BJ (cell line): ENCODE measurements at regions not wholly inside any gene's neighbourhood (a gene's known extent, or its start where the extent isn't known, plus 50 kb on each side); places are given as distances from the start of the nearest gene placed in this dataset.

Experiments used
- CTCF ChIA-PET: fragments of 350-600 bp; formaldehyde crosslinking; extraction: SDS; loops from one replicate; lab custom pipeline; 2021; ENCODE audit warnings: antibody characterized with exemption, inconsistent platforms; lab: Yijun Ruan, JAX
- POLR2A ChIA-PET: fragments of 300-600 bp; sonication (Branson Sonifier 250); formaldehyde crosslinking; extraction: SDS; loops from one replicate; lab custom pipeline; 2021; ENCODE audit warnings: antibody characterized with exemption; lab: Charles Lee
- DNase-seq: peaks from one replicate; pipeline ENCODE4 v3.0.0-alpha.2; 2011; ENCODE audit warnings: low read depth
- H3K27me3 ChIP-seq: 2 replicates; pipeline ENCODE4 v1.6.0; 2011; ENCODE audit warnings: low read length; ENCODE audit not compliant: control insufficient read depth, insufficient read depth
- H3K36me3 ChIP-seq: 2 replicates; pipeline ENCODE4 v1.5.1; 2011; ENCODE audit warnings: low read length; ENCODE audit not compliant: control insufficient read depth, insufficient read depth
- H3K4me3 ChIP-seq: 2 replicates; pipeline ENCODE4 v1.5.1; 2011; ENCODE audit warnings: low read depth, mild to moderate bottlenecking, control low read depth, low read length
- TF ChIP-seq, protein P1 (sequence below): IDR thresholded peaks from 2 replicates; pipeline ENCODE4 v1.5.1; 2011; ENCODE audit warnings: low read depth, mild to moderate bottlenecking, control low read depth, inconsistent platforms, low read length, moderate library complexity; ENCODE audit not compliant: insufficient read depth

DNA sequence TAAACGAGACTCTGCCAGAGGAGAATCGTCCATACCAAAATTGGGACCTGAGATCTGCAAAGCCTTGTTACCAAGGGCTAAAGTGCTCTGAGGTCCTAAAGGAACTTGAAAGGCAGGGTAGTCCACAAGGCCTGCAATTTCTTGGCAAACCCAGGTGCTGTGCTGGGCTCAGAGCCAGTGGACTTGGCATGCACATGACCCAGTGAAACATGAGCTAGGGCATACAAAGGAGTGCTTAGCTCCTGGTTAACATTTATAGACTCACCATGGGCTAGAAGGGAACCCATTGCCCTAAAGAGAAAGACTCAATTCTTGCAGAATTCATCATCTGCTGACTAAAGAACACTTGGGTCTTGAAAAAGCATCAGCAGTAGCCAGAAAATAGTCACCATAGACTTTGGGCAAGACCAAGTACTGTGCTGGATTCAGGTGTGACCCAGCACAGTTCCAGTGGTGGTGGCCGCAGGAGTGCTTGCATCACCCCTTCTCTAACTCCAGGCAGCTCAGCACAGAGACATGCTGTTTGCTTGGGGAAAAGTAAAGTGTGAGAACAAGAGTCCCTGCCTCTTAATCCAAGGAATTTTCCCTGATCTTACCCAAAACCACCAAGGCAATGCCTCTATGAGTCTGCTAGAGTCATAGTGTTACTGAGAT, 1069.4 kb upstream of the ADGRL2 start:
- no peak for DNase-seq
- TF ChIP-seq, protein P1, sequence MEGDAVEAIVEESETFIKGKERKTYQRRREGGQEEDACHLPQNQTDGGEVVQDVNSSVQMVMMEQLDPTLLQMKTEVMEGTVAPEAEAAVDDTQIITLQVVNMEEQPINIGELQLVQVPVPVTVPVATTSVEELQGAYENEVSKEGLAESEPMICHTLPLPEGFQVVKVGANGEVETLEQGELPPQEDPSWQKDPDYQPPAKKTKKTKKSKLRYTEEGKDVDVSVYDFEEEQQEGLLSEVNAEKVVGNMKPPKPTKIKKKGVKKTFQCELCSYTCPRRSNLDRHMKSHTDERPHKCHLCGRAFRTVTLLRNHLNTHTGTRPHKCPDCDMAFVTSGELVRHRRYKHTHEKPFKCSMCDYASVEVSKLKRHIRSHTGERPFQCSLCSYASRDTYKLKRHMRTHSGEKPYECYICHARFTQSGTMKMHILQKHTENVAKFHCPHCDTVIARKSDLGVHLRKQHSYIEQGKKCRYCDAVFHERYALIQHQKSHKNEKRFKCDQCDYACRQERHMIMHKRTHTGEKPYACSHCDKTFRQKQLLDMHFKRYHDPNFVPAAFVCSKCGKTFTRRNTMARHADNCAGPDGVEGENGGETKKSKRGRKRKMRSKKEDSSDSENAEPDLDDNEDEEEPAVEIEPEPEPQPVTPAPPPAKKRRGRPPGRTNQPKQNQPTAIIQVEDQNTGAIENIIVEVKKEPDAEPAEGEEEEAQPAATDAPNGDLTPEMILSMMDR, result no peak
- Histone ChIP-seq H3K36me3 (no peaks in the 10 kb centered on the region), H3K27me3 (no peaks in the 10 kb centered on the region), H3K4me3 (no peak overlapping the region)
- ChIA-PET CTCF (no interaction called here), POLR2A (no interaction called here)

DNA sequence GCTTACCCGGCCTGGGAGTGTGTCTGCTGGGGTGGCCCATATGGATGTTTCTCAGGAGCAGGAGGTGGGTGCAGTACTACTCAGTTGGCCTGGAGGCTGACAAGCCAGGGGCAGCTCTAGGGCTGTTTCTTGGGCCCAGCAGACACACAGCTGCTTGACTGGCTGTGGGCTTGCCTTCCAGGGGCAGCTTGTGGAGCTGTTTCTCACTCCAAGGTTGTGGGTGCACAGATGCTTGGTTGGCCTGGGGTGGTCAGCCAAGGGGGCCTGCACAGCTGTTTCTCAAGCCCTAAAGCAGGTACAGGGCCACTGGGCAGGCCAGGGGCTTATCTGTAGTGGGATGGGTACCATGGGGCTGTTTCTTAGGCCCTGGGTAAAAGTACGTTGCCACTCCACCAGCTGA, 1078.1 kb upstream of the ADGRL2 start:
- Histone ChIP-seq H3K4me3 (no peak overlapping the region), H3K27me3 (no peaks in the 10 kb centered on the region), H3K36me3 (no peaks in the 10 kb centered on the region)
- ChIA-PET CTCF (no interaction called here), POLR2A (no interaction called here)
- no peak for DNase-seq
- TF ChIP-seq, protein P1, result no peak

DNA sequence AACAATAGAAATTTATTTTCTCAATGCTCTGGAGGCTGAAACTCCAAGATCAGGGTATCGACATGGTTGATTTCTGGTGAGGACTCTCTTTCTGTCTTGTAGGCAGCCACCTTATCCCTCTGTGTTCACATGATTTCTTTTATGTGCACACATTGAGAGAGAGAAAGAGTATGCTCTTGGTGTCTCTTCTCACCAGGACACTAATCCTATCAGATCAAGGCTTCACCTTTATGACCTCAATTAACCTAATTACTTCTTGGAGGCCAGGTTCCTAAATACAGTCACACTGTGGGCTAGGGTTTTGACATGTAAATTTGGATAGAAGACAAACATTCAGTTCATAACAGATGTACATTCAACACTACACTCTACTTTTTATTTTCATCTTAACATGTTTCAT, 1094.2 kb upstream of the ADGRL2 start:
- ChIA-PET POLR2A (no interaction called here), CTCF (no interaction called here)
- DNase-seq, result no peak
- H3K36me3 ChIP-seq, result no peaks in the 10 kb centered on the region
- H3K4me3 ChIP-seq, result no peak overlapping the region
- no peaks in the 10 kb centered on the region for H3K27me3 ChIP-seq
- TF ChIP-seq, protein P1, result no peak

- CTCF ChIA-PET, result no interaction called here
- TF ChIP-seq, protein P1, result no peak
- POLR2A ChIA-PET, result no interaction called here
- Histone ChIP-seq H3K27me3 (no peaks in the 10 kb centered on the region), H3K4me3 (no peak overlapping the region), H3K36me3 (no peaks in the 10 kb centered on the region)
- DNase-seq, result no peak
Measured at GRCh38 chr1:80678438-80678837, 1122.3 kb upstream of the ADGRL2 start.

DNA sequence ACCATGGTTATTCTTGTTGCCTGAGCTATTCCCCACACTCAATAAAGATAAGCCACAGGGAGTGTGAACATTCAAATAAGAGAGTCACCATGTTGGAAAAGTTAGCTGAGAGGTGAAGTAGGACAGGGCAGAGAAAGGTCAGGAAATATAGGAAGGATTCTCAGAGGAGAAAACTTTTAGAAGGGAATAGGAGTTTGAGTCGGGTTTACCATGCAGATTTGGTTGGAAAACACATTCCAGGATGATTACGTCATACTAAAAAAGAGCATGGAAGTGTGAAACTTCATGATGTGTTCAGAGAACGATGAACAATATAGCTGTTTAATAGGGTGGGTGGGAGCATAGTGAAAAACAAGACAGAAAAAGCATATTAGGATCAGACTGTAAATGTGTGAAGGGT, 1125.3 kb upstream of the ADGRL2 start:
- TF ChIP-seq, protein P1, result no peak
- Histone ChIP-seq H3K4me3 (no peak overlapping the region), H3K27me3 (no peaks in the 10 kb centered on the region), H3K36me3 (no peaks in the 10 kb centered on the region)
- ChIA-PET CTCF (no interaction called here), POLR2A (interaction anchor here (0.5 kb wide), 1 partner anchor 18 kb away, joined by 3 read pairs; no protein-coding TSS in a partner anchor)
- DNase-seq, result no peak
